Memory B cell (primary cell): ENCODE measurements at regions not wholly inside any gene's neighbourhood (a gene's known extent, or its start where the extent isn't known, plus 50 kb on each side); places are given as distances from the start of the nearest gene placed in this dataset.

Source experiments
- ATAC-seq: fragments of 150-1000 bp; cut with Tn5 transposase; 2 replicates; pipeline ENCODE4 v1.10.0; 2021; ENCODE audit warnings: low read depth, mild to moderate bottlenecking, moderate library complexity
- DNase-seq, 2 donors: peaks; one replicate each; pipeline ENCODE4 v3.0.0; 2022; ENCODE audit warnings: low spot score in 2 of 2
- H3K27ac Mint-ChIP-seq: one replicate; pipeline ENCODE4 v1.8.0; 2022; ENCODE audit warnings: mild to moderate bottlenecking, moderate library complexity, mixed read lengths
- H3K27me3 Mint-ChIP-seq: one replicate; pipeline ENCODE4 v1.8.0; 2022; ENCODE audit warnings: mixed read lengths
- H3K36me3 Mint-ChIP-seq: one replicate; pipeline ENCODE4 v1.8.0; 2022; ENCODE audit warnings: mild to moderate bottlenecking, mixed read lengths
- H3K4me1 Mint-ChIP-seq: one replicate; pipeline ENCODE4 v1.8.0; 2022; ENCODE audit warnings: mixed read lengths
- H3K4me3 Mint-ChIP-seq: one replicate; pipeline ENCODE4 v1.8.0; 2022; ENCODE audit warnings: mild to moderate bottlenecking, moderate library complexity, mixed read lengths
- H3K9me3 Mint-ChIP-seq: one replicate; pipeline ENCODE4 v1.8.0; 2022; ENCODE audit warnings: mixed read lengths

DNA sequence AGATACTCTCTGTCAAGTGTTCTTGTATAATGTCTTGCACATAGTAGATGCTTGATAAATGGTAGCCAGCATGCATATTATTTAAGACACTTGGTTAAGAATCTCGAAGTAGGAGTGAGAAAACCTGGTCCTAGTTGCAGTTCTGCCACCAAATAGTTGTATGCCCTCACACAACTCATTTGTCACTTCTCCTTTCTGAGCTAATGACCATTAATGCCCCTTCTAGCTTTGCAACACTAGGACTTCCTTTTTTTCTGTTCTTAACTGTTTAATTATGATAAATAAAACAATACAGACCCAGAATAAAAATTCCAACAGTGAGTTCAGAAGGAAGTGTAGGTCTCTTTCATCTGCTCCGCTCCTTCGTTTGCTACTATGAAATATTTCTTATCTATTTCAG lies 453.6 kb downstream of the TMEM135 start:
- H3K36me3 Mint-ChIP-seq, result no peaks in the 10 kb centered on the region
- H3K4me1 Mint-ChIP-seq, result no peaks in the 10 kb centered on the region
- no peak overlapping the region for H3K27ac Mint-ChIP-seq
- H3K4me3 Mint-ChIP-seq, result no peak overlapping the region
- DNase-seq (no peak), ATAC-seq (no peak)
- peaks cover 3% of the 10 kb centered on the region for H3K9me3 Mint-ChIP-seq
- no peaks in the 10 kb centered on the region for H3K27me3 Mint-ChIP-seq

DNA sequence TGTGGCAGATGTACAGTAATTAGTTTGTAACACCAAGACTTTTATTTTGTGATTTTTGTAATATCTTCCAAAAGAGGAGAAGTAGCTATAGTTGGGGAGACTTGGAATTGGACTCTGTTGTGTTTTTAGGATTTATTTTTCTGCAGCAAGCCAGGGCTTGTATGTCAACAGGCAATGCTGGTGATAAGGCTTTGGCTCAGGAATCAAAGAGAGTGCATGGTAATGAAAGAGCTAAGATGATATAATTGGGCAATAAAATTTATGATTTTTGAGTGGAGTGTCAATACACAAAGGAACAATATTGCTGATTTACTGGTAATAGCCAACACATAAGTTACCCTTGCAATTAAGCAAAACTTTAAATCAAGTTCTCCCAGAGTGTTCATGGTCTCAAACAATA lies 452.9 kb downstream of the TMEM135 start:
- Mint-ChIP-seq H3K4me1 (no peaks in the 10 kb centered on the region), H3K4me3 (no peak overlapping the region), H3K36me3 (no peaks in the 10 kb centered on the region), H3K27me3 (no peaks in the 10 kb centered on the region), H3K27ac (no peak overlapping the region), H3K9me3 (peaks cover 2% of the 10 kb centered on the region)
- no peak for ATAC-seq
- no peak for DNase-seq

DNA sequence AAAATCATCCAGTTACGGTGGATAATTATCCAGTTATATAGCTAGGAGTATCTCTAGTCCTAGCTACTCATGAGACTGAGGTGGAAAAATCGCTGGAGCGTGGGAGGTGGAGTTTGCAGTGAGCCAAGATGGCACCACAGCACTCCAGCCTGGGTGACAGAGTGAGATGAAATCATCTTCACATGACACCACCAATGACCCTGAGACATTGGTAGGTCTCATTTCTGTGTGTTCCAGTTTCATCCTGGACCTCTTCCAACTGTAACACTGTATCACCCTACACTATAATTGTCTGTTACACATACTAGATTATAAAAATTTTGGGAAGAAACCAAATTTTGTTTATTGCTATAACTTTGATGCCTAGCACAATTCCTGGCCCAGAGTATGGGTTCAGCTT lies 446.8 kb downstream of the TMEM135 start:
- Mint-ChIP-seq H3K4me3 (no peak overlapping the region), H3K27ac (no peak overlapping the region), H3K36me3 (no peaks in the 10 kb centered on the region), H3K27me3 (no peaks in the 10 kb centered on the region), H3K9me3 (peaks cover 2% of the 10 kb centered on the region), H3K4me1 (no peaks in the 10 kb centered on the region)
- DNase-seq (no peak), ATAC-seq (no peak)

DNA sequence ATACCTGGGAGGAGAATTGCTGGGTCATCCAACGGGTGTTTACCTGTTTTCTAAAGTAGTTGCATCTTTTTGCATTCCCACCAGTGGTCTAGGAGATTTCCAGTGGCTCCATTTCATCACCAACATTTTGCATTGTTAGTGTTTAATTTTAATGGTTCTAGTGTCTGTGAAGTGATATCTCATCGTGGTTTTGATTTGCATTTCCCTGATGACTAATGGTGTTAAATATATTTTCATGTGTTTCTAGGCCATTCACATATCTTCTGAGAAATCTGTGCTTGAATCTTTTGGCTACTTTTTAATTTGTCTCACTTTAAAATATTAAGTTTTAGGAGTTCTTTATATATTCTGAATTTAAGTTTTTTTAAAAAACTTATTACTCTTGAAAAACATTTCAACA lies 439.6 kb downstream of the TMEM135 start:
- no peak for ATAC-seq
- Mint-ChIP-seq H3K36me3 (no peaks in the 10 kb centered on the region), H3K27me3 (peaks cover 2% of the 10 kb centered on the region), H3K9me3 (peaks cover 5% of the 10 kb centered on the region), H3K4me1 (no peaks in the 10 kb centered on the region), H3K4me3 (no peak overlapping the region), H3K27ac (no peak overlapping the region)
- no peak for DNase-seq

DNA sequence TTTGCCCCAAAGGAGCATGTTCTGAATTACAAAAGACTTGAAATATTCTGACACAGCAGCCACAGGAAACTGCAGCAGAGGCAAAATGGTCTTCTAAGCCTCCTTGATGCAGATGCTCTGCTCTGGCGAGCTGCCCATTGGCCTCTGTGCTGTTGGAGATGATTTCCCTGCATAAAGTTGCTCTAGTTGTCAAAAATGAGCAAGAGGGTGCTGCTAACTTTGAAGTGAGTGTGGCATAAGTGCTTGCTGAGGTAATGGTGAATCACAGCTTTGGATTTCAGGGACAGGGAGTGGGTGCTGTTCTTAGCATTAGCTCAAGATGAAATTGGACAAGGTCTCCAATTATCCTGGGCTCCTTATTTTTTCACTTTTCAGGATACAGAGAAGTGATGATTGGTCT lies 435.4 kb downstream of the TMEM135 start:
- Mint-ChIP-seq H3K27me3 (peaks cover 2% of the 10 kb centered on the region), H3K4me3 (no peak overlapping the region), H3K4me1 (no peaks in the 10 kb centered on the region), H3K36me3 (no peaks in the 10 kb centered on the region), H3K27ac (no peak overlapping the region), H3K9me3 (no peaks in the 10 kb centered on the region)
- no peak for ATAC-seq
- no peak for DNase-seq

DNA sequence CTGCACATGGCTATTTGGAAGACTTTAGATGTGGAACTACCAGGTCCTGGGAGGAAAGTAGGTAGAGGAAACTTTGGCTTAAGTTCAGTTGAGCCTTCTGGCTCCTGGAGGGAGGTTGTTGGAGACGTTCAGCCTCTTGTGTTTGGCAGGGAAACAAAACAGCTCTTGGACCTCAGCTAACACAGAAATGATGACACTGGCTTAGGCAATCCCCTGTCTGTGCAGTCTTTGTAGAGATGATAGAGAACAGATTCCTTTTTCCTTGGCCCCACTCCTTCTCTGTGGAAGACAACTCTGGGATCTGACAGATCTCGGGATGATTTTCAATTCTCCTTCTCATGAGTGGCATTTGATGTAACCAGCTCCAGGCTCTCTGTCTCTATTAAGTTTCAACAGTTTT lies 428.5 kb downstream of the TMEM135 start:
- H3K9me3 Mint-ChIP-seq, result peaks cover 2% of the 10 kb centered on the region
- no peak overlapping the region for H3K4me3 Mint-ChIP-seq
- no peaks in the 10 kb centered on the region for H3K36me3 Mint-ChIP-seq
- peaks cover 5% of the 10 kb centered on the region for H3K27me3 Mint-ChIP-seq
- ATAC-seq, result no peak
- no peaks in the 10 kb centered on the region for H3K4me1 Mint-ChIP-seq
- DNase-seq, result no peak
- H3K27ac Mint-ChIP-seq, result no peak overlapping the region

DNA sequence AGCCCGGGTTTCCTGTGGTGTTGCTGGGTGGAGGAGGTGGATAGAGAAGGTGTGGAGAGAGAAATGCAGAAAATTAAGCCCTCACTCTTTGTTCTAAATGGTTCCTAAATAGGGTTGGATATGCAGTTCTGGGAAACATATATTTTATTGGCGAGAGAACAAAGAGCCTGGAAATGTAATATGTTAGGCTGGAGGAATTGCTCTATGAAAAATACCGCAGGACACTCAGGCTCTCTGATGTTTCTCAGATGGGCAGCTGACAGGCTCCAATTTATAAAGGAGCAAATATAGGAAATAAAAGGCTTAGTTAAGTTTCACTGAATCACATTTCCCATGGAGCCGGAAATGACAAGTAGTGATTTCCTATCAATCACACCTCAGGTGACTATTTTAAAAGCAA lies 428.0 kb downstream of the TMEM135 start:
- Mint-ChIP-seq H3K4me3 (no peak overlapping the region), H3K27ac (no peak overlapping the region), H3K4me1 (no peaks in the 10 kb centered on the region), H3K9me3 (peaks cover 2% of the 10 kb centered on the region), H3K36me3 (no peaks in the 10 kb centered on the region), H3K27me3 (peaks cover 5% of the 10 kb centered on the region)
- DNase-seq, result no peak
- ATAC-seq, result no peak

DNA sequence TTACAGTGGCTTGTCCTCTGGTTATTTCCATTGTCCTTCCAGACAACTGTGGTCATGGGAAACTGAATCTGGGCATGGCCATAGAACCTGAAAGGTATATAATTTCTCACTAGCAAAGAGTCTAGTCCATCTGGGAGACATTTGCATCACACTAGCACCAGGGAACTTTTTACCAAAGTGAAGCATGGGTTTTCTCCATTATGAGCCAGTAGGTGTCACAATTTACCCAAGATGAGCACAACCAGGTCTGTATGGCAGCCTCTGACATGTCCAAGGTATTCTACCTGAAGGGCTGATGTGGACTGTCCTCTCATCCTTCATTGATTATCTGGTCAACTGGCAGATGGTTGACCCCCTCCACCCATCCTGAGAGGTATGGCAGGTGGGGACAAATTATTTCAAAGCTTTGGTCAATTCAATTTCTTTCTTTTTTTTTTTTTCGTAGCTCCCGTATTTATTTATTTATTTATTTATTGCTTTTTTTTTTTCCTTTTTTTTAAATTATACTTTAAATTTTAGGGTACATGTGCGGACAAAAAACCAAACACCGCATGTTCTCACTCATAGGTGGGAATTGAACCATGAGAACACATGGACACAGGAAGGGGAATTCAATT lies 425.9 kb downstream of the TMEM135 start:
- Mint-ChIP-seq H3K36me3 (no peaks in the 10 kb centered on the region), H3K4me1 (no peaks in the 10 kb centered on the region), H3K27ac (no peak overlapping the region), H3K9me3 (peaks cover 2% of the 10 kb centered on the region), H3K27me3 (peaks cover 5% of the 10 kb centered on the region), H3K4me3 (no peak overlapping the region)
- ATAC-seq (no peak), DNase-seq (no peak)

DNA sequence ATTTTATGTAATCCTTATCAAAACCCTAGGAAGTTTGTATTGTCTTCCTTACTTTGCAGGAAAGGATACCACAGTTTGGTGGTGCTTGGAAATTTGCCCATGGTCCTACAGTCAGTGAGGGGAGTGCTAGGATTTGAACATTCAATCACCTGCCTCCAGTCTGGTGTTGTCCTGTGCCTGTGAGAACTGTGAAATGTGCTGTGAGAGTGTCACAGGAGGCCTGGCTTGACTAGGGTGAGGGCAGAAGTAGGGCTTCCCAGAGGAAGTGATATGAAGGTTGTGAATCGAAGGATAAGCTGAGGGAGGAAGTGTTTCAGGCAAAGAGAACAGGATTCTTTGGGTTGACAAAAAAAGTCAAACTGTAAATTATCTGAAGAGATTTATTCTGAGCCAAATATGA lies 424.4 kb downstream of the TMEM135 start:
- Mint-ChIP-seq H3K36me3 (no peaks in the 10 kb centered on the region), H3K4me3 (no peak overlapping the region), H3K9me3 (no peaks in the 10 kb centered on the region), H3K27ac (no peak overlapping the region), H3K27me3 (peaks cover 4% of the 10 kb centered on the region), H3K4me1 (no peaks in the 10 kb centered on the region)
- no peak for DNase-seq
- ATAC-seq, result no peak

DNA sequence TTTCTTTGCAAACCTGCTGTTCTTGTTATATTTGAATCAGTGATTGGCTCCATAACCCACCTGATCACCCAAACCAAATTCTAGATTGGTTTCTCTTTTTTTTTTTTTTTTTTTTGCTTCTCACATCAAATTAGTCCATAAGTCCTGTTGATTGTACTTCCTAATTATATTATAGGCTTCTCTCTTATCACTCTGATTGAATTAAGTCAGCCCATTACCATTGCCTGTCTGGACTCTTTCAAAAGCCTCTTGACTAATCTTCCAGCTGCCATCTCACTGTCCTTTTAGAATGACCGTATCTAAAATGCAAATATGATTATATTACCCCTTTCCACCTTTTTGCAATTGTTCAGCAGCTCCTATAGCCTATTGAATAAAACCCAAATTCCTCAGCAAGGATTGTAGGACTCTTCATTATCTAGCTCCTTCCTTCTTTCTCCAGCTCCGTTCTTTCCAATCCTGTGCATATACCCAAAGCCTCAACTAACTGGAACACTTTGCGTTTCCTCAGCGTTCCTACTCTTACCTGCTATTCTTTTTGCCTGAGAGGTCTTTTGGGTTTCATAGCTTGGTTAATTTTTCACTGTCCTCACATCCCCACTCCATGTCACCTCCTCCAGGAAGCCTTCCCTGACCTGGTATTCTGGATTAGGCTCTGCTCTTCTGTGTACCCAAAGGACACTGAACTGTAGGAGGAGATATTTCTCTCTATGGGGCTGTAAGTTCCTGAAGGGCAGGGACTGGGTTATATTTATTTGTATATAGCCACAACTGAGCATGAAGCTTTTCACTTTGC lies 423.3 kb downstream of the TMEM135 start:
- Mint-ChIP-seq H3K27ac (no peak overlapping the region), H3K4me1 (no peaks in the 10 kb centered on the region), H3K9me3 (no peaks in the 10 kb centered on the region), H3K36me3 (no peaks in the 10 kb centered on the region), H3K4me3 (no peak overlapping the region), H3K27me3 (peaks cover 4% of the 10 kb centered on the region)
- DNase-seq (no peak), ATAC-seq (no peak)

DNA sequence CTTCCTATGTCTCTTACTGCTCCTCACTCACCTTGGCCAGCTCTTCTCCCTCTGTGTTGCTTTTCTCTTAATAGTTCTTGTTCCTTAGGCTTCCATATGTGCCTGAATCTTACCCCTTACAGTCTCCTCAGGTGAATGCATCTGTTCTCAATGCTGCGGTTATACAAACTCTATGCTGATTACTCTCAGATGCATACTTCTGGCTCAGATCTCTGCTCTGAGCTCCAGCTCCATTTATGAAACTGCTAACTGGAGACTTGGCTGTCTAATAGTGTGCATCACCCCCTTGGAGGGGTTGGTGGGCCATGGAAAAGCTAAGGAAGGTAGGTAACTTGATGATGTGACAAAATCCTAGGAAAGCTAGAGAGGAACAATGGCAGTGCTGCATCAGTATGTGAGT lies 422.5 kb downstream of the TMEM135 start:
- Mint-ChIP-seq H3K27ac (no peak overlapping the region), H3K36me3 (no peaks in the 10 kb centered on the region), H3K4me3 (no peak overlapping the region), H3K4me1 (no peaks in the 10 kb centered on the region), H3K9me3 (no peaks in the 10 kb centered on the region), H3K27me3 (peaks cover 4% of the 10 kb centered on the region)
- DNase-seq (no peak), ATAC-seq (no peak)

DNA sequence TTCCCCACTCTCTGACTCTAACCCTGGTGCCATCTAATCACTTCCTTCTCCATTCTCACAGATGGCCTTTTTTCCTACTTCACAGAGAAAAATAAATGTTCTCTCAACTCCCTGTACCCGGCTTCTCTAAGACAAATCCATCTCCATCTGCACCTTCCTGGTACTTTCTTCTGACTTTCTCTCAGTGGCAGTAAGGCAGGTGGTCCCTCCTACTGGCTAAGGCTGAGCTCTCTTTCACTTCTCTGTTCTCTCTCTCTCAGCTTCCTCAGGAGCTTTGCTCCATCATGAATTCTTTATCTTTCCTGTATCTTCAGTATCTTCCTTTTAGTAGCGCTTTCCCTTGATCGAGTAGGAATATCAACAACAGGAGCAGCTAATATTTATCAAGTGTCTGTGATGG lies 421.6 kb downstream of the TMEM135 start:
- Mint-ChIP-seq H3K27me3 (peaks cover 2% of the 10 kb centered on the region), H3K27ac (no peak overlapping the region), H3K4me1 (no peaks in the 10 kb centered on the region), H3K36me3 (no peaks in the 10 kb centered on the region), H3K4me3 (no peak overlapping the region), H3K9me3 (no peaks in the 10 kb centered on the region)
- DNase-seq (no peak), ATAC-seq (no peak)

DNA sequence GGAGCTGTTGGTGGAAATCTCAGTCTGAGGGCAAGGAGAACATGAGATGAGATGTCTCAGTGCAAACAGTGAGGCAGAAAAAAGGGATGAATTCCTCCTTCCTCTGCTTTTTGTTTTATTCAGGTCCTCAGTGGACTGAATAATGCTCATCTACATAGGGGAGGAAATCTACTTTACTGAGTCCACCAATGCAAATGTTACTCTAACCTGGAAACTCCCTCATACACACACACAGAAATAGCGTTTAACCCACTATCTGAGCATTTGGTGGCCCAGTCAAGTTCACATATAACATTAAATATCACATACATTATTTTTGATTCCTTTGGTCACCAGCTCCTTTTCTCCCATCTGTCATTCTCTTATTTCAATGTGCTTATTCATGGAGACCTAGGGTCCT lies 418.8 kb downstream of the TMEM135 start:
- Mint-ChIP-seq H3K4me1 (no peaks in the 10 kb centered on the region), H3K9me3 (no peaks in the 10 kb centered on the region)

DNA sequence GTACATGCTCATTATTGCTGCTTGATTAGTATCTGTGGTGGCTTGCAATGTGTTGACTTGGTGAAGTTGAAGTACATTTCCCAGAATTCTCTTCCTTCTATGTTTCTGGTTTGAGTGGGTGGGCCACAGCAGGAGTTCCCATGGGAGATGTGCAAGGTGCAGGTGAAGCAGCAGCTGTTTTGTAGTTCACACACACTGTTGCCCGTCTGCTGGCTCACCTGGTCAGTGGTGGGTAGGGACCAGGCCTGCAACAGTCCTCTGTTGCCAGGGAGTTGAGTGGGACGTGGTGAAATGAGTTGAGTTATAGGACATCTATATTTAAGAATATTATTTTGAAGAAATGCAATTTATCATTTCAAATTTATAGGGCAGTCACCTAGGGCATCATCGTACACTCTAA lies 417.4 kb downstream of the TMEM135 start:
- no peaks in the 10 kb centered on the region for H3K9me3 Mint-ChIP-seq
- H3K4me3 Mint-ChIP-seq, result no peak overlapping the region
- H3K27ac Mint-ChIP-seq, result no peak overlapping the region
- H3K36me3 Mint-ChIP-seq, result no peaks in the 10 kb centered on the region
- no peak for ATAC-seq
- no peaks in the 10 kb centered on the region for H3K4me1 Mint-ChIP-seq
- no peaks in the 10 kb centered on the region for H3K27me3 Mint-ChIP-seq
- no peak for DNase-seq

More for the DNA sequence above, 418.8 kb downstream of the TMEM135 start:
- Mint-ChIP-seq H3K27me3 (no peaks in the 10 kb centered on the region), H3K27ac (no peak overlapping the region), H3K4me3 (no peak overlapping the region), H3K36me3 (no peaks in the 10 kb centered on the region)
- no peak for ATAC-seq
- DNase-seq, result no peak

DNA sequence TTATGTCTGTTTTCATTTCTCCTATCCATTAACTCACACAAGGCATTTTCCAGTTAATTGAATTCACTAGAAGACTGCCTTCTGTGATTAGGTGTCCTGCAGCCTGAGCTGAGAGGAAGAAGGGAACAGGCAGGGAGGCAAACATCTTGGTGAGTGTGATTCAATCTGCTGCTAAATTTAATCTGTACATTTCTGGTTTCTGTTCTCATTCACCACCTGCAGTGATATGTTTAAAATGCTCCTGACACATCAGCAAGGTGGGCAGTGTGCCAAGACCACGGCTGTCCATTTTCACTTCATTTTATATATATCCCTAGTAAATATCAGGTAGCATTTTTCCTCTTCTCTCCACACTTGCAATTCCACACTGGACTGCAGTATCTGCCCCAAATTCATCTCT lies 416.5 kb downstream of the TMEM135 start:
- Mint-ChIP-seq H3K27ac (no peak overlapping the region), H3K4me1 (no peaks in the 10 kb centered on the region), H3K9me3 (no peaks in the 10 kb centered on the region), H3K36me3 (no peaks in the 10 kb centered on the region), H3K27me3 (no peaks in the 10 kb centered on the region), H3K4me3 (no peak overlapping the region)
- DNase-seq (no peak), ATAC-seq (no peak)
